SU-DHL-6 (cell line): ENCODE measurements at regions not wholly inside any gene's neighbourhood (a gene's known extent, or its start where the extent isn't known, plus 50 kb on each side); places are given as distances from the start of the nearest gene placed in this dataset.

Source experiments
- H2AFZ ChIP-seq: fragments of 200-600 bp; sonication (generic); 2 replicates; pipeline ENCODE4 v1.6.1; 2014; ENCODE audit warnings: low read depth, mild to moderate bottlenecking, moderate library complexity, mixed read lengths, antibody characterized with exemption, low read length; ENCODE audit not compliant: severe bottlenecking
- H3F3A ChIP-seq: fragments of 200-600 bp; shearing (Covaris generic); 2 replicates; pipeline ENCODE4 v1.6.0; 2016; ENCODE audit warnings: antibody characterized with exemption, mild to moderate bottlenecking; ENCODE audit not compliant: insufficient read depth
- H3K27ac ChIP-seq: fragments of 200-600 bp; sonication (generic); 2 replicates; pipeline ENCODE4 v1.5.1; 2016; ENCODE audit warnings: low read depth, mild to moderate bottlenecking, low read length, moderate library complexity, mixed read lengths
- H3K27me3 ChIP-seq: fragments of 200-600 bp; sonication (generic), shearing (Covaris generic); 2 replicates; pipeline ENCODE4 v1.6.0; 2014; ENCODE audit warnings: mild to moderate bottlenecking, low read length
- H3K36me3 ChIP-seq: fragments of 200-600 bp; sonication (generic); 2 replicates; pipeline ENCODE4 v1.6.1; 2014; ENCODE audit warnings: mild to moderate bottlenecking, low read length, mixed read lengths
- H3K4me2 ChIP-seq: fragments of 300-600, 200-600 bp; shearing (Covaris generic), sonication (generic); 2 replicates; pipeline ENCODE4 v1.6.0; 2014; ENCODE audit warnings: low read length, low read depth, mild to moderate bottlenecking; ENCODE audit not compliant: poor library complexity, severe bottlenecking
- H3K4me3 ChIP-seq: fragments of 200-600 bp; sonication (generic); 2 replicates; pipeline ENCODE4 v1.5.1; 2014; ENCODE audit warnings: antibody characterized with exemption, low read length, mild to moderate bottlenecking, mixed read lengths; ENCODE audit not compliant: insufficient read depth, poor library complexity, severe bottlenecking
- H3K79me2 ChIP-seq: fragments of 200-600 bp; sonication (generic); 2 replicates; pipeline ENCODE4 v1.6.1; 2014; ENCODE audit warnings: mild to moderate bottlenecking, low read length, moderate library complexity; ENCODE audit not compliant: insufficient read depth
- H3K9ac ChIP-seq: fragments of 200-600 bp; sonication (generic); 2 replicates; pipeline ENCODE4 v1.7.0; 2014; ENCODE audit warnings: mild to moderate bottlenecking, low read length
- H3K9me2 ChIP-seq: fragments of 200-600 bp; sonication (generic); replicated peaks from 2 replicates; pipeline ENCODE4 v1.6.1; 2014; ENCODE audit warnings: low read length; ENCODE audit not compliant: insufficient read depth
- H3K9me3 ChIP-seq: fragments of 200-600 bp; sonication (generic); 2 replicates; pipeline ENCODE4 v1.6.1; 2014; ENCODE audit warnings: low read length, mixed read lengths; ENCODE audit not compliant: insufficient read depth
- H4K20me1 ChIP-seq: fragments of 200-600 bp; sonication (generic); 2 replicates; pipeline ENCODE4 v1.6.1; 2014; ENCODE audit warnings: low read depth, mild to moderate bottlenecking, antibody characterized with exemption, low read length, moderate library complexity, mixed read lengths
- EZH2phosphoT487 ChIP-seq: fragments of 200-600 bp; sonication (generic), shearing (Covaris generic); conservative IDR thresholded peaks from 2 replicates; pipeline ENCODE4 v1.6.1; 2018; ENCODE audit warnings: mild to moderate bottlenecking, antibody characterized with exemption, low read length, moderate library complexity, mixed read lengths
- TF ChIP-seq, protein P1 (sequence below): fragments of 200-600 bp; sonication (generic); IDR thresholded peaks from one replicate; pipeline ENCODE4 v1.5.1; 2017; ENCODE audit warnings: antibody characterized with exemption, mild to moderate bottlenecking, low read length, moderate library complexity; ENCODE audit not compliant: insufficient read depth, poor library complexity, severe bottlenecking

DNA sequence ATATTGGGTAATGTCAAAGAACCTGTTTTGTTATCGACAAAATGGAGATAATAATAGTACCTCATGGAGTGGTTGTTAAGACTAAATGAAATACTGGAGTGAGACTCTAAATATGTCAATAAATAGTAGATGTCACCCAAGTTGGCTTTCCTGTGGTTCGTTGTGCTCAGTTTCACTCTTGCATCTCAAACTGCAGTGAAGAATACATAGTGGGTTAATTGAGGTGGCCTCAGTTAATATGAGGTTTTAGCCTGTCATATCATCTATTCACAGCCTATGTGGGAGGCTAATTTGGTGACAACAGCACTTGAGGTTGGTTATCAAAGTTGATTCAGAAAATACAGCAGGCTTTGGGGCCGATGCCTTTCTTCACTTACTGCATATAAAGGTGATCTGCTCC is 485.5 kb upstream of the SUCLG2 start:
- Histone ChIP-seq H3F3A (no peaks in the 10 kb centered on the region), H3K4me2 (no peak overlapping the region), H3K4me3 (no peak overlapping the region), H3K27me3 (no peaks in the 10 kb centered on the region), H2AFZ (no peak overlapping the region), H3K9me3 (no peaks in the 10 kb centered on the region), H4K20me1 (no peaks in the 10 kb centered on the region), H3K27ac (no peak overlapping the region), H3K9ac (no peak overlapping the region), H3K36me3 (no peaks in the 10 kb centered on the region), H3K79me2 (no peaks in the 10 kb centered on the region), H3K9me2 (no peaks in the 10 kb centered on the region)
- TF ChIP-seq, protein P1, sequence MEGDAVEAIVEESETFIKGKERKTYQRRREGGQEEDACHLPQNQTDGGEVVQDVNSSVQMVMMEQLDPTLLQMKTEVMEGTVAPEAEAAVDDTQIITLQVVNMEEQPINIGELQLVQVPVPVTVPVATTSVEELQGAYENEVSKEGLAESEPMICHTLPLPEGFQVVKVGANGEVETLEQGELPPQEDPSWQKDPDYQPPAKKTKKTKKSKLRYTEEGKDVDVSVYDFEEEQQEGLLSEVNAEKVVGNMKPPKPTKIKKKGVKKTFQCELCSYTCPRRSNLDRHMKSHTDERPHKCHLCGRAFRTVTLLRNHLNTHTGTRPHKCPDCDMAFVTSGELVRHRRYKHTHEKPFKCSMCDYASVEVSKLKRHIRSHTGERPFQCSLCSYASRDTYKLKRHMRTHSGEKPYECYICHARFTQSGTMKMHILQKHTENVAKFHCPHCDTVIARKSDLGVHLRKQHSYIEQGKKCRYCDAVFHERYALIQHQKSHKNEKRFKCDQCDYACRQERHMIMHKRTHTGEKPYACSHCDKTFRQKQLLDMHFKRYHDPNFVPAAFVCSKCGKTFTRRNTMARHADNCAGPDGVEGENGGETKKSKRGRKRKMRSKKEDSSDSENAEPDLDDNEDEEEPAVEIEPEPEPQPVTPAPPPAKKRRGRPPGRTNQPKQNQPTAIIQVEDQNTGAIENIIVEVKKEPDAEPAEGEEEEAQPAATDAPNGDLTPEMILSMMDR = no peak
- no peak for TF ChIP-seq EZH2phosphoT487

DNA sequence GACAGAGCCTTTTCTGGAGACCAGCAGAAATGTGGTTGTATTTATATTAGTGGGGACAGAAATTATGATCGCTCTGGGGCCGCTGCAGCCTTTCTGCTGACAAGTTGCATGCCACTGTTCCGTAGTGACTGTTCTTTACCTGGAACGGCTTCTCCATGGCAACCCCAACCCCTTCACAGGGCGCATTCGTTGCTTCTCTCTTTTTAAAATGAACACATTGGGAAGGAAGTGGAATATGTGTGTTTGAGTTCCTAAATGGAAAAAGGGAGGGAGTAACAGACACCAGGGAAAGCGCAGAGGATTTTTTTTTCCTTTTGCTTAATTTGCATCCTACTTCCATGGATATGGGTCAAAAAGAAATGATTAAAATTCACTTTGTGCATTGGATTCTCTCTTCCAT is 482.0 kb upstream of the SUCLG2 start:
- Histone ChIP-seq H3K27ac (no peak overlapping the region), H3K4me3 (no peak overlapping the region), H3K9me2 (no peaks in the 10 kb centered on the region), H3K9ac (no peak overlapping the region), H3K27me3 (no peaks in the 10 kb centered on the region), H2AFZ (no peak overlapping the region), H3K4me2 (no peak overlapping the region), H4K20me1 (no peaks in the 10 kb centered on the region), H3K79me2 (no peaks in the 10 kb centered on the region), H3K9me3 (no peaks in the 10 kb centered on the region), H3F3A (no peaks in the 10 kb centered on the region), H3K36me3 (no peaks in the 10 kb centered on the region)
- no peak for TF ChIP-seq EZH2phosphoT487
- TF ChIP-seq, protein P1 = no peak

DNA sequence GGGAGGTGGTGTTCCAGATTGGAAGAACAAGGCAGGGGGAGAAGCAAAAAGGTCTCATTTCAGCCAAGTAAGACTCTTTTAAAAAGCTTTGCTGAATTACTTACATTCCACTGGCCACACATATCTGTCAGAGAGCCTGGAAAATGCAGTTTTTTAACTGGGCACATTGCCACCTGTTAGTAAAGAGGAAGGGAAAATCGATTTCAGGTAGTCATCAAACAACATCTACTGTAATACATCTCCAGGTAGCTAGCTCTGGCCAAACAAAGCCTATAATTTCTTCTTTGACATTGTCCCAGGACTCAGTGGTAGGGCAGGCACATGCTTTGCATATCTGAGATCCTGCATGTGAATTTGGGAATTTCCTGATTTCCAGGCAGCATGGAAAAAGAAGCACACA is 480.7 kb upstream of the SUCLG2 start:
- Histone ChIP-seq H3K36me3 (no peaks in the 10 kb centered on the region), H3K27ac (no peak overlapping the region), H3K9ac (no peak overlapping the region), H2AFZ (no peak overlapping the region), H3K27me3 (no peaks in the 10 kb centered on the region), H3K4me2 (no peak overlapping the region), H3K9me3 (no peaks in the 10 kb centered on the region), H3K9me2 (no peaks in the 10 kb centered on the region), H3K4me3 (no peak overlapping the region), H4K20me1 (no peaks in the 10 kb centered on the region), H3K79me2 (no peaks in the 10 kb centered on the region), H3F3A (no peaks in the 10 kb centered on the region)
- TF ChIP-seq, protein P1 = no peak
- no peak for TF ChIP-seq EZH2phosphoT487
